Cardiac septum (tissue), 1 donor: ENCODE measurements at regions not wholly inside any gene's neighbourhood (a gene's known extent, or its start where the extent isn't known, plus 50 kb on each side); places are given as distances from the start of the nearest gene placed in this dataset.

Source experiments
- DNase-seq: peaks from one replicate; pipeline ENCODE4 v3.0.0-alpha.2; 2020; ENCODE audit warnings: low spot score
- intact Hi-C: fragments of 100-400 bp; cut with DNase I; formaldehyde crosslinking; loops from one replicate; pipeline ENCODE4 v1.14.0; 2022
- donor health status: DM: no; HTN: no; CAD: no.

DNA sequence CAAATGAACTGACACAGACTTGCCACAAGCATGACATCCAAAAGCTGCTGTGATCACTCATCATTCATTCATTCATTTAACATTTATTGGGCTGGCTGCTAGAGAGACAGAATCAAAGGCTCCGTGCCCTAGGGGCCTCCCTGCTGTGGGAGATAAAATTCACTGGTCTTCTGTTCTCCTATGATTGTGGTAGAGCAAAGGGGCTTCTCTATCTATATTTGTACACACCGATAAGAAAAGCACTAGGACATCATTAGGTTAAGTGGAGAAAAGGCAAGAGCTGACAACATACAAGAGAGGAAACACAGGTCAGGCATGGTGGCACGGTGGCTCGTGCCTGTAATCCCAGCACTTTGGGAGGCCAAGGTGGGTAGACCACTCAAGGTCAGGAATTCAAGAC is 847.0 kb downstream of the TYW1 start:
- intact Hi-C loops: no loop called here
- no peak for DNase-seq

DNA sequence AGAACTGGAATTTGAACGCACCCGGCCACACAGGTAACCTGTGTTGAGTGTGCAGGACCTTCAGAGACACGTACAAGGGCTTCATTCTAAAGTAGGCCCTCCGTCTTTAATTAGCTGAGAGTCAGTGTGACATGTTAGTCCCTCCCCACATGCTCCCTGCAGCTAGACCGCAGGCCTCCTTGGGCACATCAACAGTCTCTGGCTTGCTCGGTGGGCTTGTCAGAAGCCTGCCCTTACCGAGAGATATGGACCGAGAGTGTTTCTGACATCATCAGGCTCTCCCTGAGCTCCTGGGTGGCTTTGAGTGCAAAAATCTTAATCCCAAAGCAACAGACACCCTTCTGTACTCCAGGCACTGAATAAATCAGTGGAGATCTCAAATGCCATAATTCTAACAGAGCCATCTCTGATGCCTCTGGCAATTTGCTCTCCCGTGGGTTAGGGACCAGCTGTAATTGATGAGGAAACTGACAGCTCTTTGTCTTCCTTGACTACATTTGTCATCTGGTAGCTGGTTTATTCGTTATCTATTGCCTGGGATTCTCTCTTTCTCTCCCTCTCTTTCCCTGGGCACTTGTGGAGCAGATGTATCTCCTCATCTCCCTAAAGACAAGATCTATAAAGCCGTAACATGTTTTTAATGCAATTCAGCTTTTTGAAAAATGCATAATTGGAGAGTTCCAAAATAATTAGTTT is 850.6 kb downstream of the TYW1 start:
- intact Hi-C loops: no loop called here
- no peak for DNase-seq

DNA sequence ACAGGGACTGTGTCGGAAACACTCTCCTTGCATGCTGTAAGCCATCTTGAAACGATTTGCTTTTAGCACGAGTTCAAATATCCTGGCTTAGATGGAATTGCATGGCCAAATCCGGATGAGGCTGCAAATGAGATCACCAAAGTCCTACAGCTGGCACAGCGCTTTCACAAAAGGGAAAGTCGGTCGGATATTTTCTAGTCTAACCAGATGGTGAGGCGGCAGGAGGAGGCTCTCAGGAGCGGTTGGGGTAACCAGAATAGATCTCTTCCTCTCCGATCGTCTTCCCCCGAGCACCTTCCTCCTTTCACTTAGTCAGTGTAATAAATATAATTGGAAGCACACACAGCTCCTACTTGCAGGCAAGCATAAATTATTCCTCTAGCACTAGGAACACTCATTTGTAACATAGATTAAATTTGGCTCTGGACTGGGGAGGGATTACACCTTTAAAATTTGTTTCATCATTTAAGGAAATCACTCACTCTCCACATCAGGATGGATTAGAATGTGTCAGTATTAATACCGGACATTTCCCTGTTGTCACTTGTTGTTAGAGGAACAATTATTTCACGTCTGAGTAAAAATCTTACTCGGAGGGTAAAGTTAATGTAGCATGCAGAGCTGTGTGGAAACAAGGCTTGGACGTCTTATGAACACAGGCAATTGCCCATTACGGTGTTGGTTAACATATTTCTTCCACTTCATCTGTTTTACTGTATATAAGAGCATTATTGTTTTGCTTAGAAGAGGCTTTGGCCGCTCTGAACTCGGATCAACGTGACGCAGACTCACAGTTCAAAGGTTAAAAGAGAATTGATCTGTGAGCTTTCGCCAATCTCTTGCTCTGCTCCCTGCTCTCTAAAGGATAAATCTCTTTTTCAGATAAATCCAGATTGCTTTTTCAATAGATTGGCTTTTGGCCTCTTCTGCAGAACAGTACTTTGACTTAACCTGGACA is 857.9 kb downstream of the TYW1 start:
- intact Hi-C loops: no loop called here

DNA sequence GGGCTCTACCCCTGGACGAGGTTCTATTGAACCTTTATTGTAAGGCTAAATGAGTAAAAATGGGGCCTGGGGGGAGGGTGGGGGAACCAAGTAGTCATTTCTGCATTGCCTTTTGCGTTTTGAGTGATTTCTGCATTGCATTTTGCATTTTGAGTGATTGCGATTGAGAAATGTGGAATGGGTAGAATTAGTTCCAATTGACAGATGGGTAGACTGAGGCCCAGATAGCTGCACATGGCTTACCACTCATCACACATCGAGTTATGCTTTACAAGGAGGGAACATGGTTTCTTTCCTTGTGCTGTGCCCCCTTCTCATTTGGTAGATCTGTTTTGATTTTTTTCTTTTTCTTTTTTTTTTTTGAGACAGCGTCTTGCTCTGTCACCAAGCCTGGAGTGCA is 858.7 kb downstream of the TYW1 start:
- intact Hi-C loops: no loop called here
- DNase-seq: no peak

More for the DNA sequence above, 857.9 kb downstream of the TYW1 start:
- DNase-seq: no peak

DNA sequence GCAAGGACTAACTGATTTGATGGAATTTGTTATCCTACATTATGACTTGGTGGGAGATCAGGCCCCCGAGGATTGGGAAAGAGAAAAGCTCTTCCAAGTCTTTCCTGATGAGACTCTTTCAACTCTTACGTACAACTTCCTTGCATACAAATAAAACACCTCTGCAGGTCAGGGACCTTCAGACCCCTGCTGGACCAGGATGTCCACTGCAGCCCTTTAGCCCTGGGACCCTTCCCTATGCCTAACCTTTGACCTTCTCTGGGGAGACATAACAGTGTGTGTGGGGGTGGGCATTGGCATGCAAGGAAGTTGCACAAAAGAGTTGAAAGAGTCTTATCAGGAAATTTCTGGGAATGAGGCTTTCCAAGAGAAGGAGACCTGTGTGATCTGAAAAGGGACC is 859.4 kb downstream of the TYW1 start:
- intact Hi-C loops: no loop called here
- DNase-seq: no peak

DNA sequence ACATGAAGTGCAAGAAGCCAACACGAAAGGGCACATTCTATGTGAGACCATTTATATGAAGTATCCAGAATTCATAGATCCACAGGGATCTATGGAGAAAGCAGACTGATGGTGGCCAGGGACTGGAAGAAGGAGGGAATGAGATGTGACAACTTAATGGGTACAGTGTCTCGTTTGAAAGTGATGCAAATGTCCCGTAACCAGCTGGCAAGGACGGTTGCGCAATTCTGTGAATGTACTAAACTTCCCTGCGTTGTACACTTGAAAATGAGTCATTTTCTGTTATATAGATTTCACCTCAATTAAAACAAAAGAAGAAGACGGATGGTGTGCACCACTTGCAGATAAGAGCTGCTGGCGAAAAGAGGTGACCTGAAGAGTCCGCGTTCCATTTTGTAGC is 861.1 kb downstream of the TYW1 start:
- intact Hi-C loops: no loop called here
- DNase-seq: no peak

DNA sequence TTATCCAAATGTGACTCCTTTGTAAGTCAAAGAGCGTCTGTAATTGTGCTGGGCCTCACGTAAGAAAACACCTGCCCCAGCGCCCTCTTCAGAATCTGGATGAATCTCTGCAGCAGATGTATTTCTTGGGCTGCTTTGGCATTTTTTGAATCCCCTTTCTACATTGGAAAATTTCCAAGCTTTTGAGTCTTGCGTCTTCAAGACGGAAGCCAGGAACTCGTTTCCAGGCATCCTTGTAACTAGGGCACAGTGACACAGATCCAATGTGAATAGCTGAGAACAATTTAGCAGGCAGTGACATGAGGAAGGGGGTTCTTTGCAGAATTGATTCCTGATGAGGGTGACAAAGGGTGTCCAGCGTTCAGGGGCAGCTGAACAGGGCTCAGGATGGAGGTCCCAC is 862.3 kb downstream of the TYW1 start:
- no peak for DNase-seq
- intact Hi-C loops: no loop called here

DNA sequence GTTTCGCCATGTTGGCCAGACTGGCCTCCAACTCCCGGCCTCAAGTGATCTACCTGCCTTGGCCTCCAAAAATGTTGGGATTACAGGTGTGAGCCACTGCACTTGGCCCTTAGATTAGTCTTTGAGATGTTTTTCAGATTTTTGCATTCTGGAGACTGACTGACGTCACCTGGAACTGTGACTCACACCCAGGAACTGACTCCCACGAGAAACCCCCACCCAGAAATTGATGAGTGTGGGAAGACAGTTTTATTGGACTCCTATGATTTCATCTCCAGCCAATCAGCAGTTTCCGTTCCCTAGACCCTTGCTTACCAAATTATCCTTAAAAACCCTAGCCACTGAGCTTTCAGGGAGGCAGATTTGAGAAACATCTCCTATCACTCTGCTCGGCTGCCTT is 867.3 kb downstream of the TYW1 start:
- intact Hi-C loops: no loop called here
- DNase-seq: no peak

DNA sequence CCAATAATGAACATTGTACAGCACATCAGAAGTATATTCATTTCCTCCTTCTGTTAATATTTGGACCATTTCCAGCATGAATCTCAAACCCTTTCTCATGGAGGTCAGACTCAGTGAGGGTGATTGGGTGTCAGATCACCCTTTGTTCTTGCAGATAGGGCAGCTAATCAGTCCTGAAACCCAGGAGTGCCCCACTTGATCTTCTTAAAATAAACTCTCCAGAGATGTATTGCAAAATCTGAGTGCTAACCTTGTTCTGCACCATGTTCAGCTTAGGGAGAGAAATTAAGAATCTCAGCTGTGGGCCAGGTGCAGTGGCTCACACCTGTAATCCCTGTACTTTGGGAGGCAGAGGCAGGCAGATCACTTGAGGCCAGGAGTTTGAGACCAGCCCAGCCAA is 869.4 kb downstream of the TYW1 start:
- DNase-seq: no peak
- intact Hi-C loops: no loop called here

DNA sequence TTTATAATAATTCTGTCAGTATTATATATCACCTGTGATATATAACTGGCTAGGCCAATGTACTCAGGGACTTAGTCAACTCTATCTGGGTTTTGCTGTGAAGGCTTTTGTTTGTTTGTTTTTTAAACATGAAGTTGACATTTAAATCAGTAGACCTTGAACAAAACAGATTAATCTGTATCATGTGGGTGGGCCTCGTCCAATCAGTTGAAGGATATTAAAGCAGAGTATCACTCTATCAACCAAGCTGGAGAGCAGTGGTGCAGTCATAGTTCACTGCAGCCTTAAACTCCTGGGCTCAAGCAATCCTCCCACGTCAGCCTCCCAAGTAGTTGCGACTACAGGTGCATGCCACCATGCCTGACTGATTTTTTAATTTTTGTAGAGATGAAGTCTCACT is 870.2 kb downstream of the TYW1 start:
- no peak for DNase-seq
- intact Hi-C loops: no loop called here

DNA sequence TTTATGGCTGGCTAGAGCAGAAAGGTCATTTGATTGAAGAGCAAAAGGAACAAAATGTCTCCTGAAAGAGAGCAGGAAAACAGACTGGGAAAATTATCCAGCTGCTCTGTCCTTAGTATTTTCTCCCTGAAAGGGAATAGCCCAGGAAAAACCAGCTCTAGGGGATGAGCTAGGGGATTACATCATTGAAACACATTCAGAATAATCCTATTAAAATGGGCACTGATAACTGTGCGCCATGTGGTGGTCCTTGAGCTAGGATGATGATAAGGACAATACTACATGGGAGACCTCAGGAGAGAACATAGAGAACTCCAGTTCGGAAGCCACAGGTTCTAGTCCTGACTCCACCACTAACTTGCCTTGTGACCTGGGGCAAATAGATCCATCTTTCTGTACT is 873.8 kb downstream of the TYW1 start:
- no peak for DNase-seq
- intact Hi-C loops: no loop called here

DNA sequence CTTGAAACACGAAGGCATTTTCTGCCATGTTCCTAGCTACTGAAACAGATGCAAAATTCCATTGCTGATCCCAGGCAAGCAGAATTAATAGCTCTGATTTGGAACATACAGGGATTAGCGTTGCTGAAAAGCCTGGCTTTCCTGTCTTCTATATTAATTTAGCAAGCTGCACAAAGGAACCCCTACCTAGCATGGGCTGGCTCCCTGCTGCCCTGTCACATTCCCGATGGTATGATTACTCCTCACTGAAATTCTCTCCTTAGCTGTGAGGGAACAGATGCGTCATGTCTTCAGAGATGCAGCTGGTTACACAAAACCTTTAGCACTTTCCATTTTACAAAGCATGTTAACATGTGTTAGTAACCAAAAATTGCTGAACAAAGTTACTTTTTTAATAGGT is 878.9 kb downstream of the TYW1 start:
- no peak for DNase-seq
- intact Hi-C loops: no loop called here

DNA sequence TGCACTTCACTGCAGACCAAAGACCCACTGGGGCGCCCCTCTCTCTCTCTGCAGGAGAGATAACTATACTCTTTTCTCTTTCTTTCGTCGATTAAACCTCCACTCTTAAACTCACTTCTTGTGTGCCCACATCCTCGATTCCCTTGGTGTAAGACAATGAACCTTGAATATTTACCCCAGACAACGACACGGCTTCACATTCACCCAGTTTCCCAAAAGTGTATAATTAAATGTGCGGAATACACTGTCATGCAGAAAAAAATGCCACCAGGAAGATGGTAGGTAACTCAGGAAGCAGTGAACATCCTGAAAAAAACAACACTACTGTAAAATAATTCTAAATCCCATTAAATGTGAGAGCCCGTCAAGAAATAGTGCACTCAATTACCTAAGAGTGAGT is 882.2 kb downstream of the TYW1 start:
- no peak for DNase-seq
- intact Hi-C loops: no loop called here

DNA sequence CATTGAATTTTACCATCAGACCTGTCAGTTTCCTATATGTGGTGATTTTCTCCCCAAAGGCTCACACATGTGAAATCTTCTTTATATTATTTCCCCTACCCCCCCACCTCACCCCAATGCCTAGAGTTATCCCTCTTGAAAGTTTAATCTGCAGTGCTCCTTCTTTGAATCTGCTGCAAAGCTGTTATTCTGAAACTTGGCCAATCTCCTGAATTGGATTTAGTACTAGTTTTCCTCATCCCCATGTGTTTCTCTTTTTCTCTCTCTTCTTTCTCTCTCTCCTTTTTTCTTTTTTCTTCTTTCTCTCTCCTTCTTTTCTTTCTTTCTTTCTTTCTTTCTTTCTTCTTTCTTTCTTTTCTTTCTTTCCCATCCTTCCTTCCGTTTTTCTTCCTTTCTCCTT is 886.2 kb downstream of the TYW1 start:
- intact Hi-C loops: no loop called here
- DNase-seq: no peak

DNA sequence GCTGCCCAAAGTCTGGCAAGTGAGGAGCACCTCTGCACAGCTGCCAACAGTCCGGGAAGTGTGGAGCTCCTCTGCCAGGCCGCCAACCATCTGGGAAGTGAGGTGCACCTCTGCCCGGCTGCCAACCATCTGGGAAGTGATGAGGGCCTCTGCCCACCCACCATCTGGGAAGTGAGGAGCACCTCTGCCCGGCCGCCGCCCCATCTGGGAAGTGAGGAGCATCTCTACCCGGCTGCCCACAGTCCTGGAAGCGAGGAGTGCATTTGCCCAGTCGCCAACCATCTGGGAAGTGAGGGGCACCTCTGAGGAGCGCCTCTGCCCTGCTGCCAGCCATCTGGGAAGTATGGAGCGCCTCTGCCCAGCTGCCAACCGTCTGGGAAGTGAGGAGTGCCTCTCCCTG is 893.7 kb downstream of the TYW1 start:
- intact Hi-C loops: no loop called here

DNA sequence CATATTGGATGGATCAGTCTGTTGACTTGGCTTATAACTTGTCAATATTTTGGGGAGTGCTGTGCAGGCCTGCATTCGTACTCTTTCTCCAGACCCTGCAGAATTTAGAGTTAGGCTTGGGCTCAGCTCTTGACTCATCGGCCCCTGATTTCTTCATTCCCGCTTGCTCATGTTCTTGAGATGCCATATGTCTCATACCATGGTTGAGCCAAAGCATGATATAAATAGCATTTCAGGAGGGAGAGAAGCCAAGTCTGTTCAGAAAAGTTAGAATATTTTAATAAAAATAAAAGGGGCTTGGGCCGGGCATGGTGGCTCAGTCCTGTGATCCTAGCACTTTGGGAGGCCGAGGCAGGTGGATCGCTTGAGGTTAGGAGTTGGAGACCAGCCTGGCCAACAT is 898.1 kb downstream of the TYW1 start:
- intact Hi-C loops: no loop called here
- no peak for DNase-seq

More for the DNA sequence above, 893.7 kb downstream of the TYW1 start:
- no peak for DNase-seq

DNA sequence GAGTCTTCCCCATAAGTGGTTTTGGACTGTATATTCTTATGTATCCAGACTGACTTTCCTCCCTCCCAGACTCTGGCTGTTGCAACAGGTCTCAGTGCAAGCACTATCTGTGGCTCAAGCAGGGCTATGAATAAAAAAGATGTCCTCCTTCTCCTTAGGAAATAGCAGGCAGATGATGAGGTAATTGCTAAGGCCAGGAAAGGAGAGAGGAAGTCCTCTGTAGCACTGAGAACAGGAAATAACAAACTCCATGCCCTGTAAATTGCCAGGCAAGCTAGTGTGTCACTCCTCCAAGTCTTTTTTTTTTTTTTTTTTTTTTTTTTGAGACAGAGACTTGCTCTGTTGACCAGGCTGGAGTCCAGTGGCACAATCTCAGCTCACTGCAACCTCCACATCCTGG is 900.1 kb downstream of the TYW1 start:
- no peak for DNase-seq
- intact Hi-C loops: no loop called here

DNA sequence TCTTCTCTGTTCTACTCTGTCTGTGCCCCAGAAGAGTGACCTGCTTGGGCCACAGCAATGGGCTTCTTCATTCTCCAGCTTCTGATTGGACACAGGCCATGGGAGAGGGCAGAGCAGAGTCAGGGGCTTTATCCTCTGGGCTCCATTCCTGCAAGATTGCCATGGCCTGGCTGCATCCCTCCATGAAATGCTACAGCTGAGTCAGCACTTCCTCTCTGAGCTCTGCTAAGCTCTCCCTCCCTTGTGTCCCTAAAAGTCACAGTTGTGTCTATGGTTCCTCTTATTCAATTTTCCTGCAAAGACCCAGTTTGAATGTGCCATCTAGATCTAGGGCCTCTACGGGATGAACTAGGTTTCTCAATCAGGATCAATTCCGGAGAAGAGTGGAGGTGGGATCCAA is 903.8 kb downstream of the TYW1 start:
- intact Hi-C loops: no loop called here
- no peak for DNase-seq

DNA sequence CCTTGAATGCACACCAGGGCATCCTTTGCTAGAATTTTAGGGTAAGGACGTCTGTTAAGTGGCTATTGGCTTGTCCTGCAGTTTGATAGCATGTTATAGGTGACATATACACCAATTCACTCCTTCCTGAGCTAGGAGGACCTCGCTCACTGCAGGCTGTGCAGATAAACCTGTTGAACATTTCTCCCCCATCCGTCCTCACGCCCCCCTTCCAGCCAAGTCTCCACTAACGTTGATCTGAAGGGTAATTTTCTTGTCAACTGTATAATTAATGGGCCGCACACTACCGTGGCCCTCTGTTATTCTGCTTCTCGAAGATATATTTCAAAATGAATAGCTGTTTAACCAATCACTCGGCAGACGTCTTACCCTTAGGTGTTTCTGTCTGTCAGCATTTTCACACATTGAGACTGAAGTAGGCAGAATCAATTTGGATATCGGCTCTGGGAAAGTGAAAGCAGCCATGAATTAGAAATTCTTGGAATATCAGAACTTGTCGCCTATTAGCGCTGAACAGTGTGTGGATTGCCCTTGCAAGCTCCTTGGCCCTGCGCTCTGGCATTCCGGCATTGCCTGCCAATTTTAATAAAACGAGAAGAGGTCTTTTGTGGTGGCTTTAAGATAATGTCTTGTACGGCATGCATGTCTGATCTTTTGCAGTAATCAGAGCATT is 905.3 kb downstream of the TYW1 start:
- no peak for DNase-seq
- intact Hi-C loops: no loop called here

DNA sequence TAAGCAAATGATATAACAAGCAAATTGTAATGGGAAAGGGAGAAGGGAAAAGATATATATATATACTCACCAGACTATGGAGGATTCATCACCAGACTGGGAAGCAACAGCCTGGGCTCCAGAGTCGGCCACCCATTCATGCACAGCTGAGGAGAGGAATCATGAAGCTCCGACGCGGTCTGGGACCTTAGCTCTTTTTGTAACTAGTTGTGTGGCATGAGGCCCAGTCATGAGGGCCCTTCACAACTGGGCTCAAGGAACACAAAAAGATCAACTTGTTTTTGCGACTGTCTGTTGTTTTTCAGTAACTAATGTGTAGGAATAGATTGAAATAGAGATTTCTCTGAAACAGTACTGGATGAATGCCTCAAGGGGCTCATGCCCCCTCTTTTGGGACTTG is 911.2 kb downstream of the TYW1 start:
- intact Hi-C loops: no loop called here
- no peak for DNase-seq

DNA sequence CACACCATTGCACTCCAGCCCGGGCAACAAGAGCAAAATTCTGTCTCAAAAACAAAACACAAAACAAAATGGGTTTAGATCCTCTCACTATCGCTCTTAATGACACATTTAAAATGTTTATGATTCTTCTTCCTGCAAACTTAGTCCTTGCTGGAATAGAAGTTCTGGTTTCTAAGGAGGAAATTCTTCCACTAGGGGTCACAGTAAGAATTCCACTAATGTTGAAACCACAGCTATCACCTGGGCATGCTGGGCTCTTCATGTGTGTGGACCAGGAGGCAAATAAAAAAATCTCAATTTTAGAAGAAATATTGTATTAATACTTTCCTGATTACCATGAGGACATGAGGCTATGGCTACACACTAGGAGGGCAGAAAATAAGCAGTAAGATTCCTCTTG is 915.8 kb downstream of the TYW1 start:
- no peak for DNase-seq
- intact Hi-C loops: no loop called here
